K562 (cell line): ENCODE measurements at regions not wholly inside any gene's neighbourhood (a gene's known extent, or its start where the extent isn't known, plus 50 kb on each side); places are given as distances from the start of the nearest gene placed in this dataset.

Experiments used
- ATAC-seq: fragments of 200-7000 bp; cut with Tn5 transposase; 3 replicates; pipeline ENCODE4 v1.9.1; 2020; ENCODE audit warnings: moderate library complexity
- BruUV-seq: library from RNA; stranded (reverse); fragments of 400-500 nt; replicated peaks from 2 replicates; lab custom pipeline; 2021; lab: Mats Ljungman, UMichigan
- CTCF ChIA-PET: fragments of 300-600 bp; formaldehyde crosslinking; extraction: SDS; loops from one replicate; lab custom pipeline; 2021; ENCODE audit warnings: low intra/inter-chr PET ratio; lab: Yijun Ruan, JAX
- POLR2A ChIA-PET: fragments of 300-600, 350-650 bp; sonication (Branson Sonifier 250); formaldehyde crosslinking; extraction: SDS; loops from one replicate; lab custom pipeline; 2021; ENCODE audit warnings: antibody characterized with exemption, inconsistent platforms; lab: Yijun Ruan, JAX
- DNase-seq, 4 experiments: peaks; one replicate each; pipeline versions ENCODE4 v3.0.0 to v3.0.0-alpha.2; 2011 to 2018; ENCODE audit warnings: low spot score in 3 of 4, mixed read lengths in 3 of 4; ENCODE audit errors: extremely low read depth in 1 of 4
- FAIRE-seq: peaks from 2 replicates; lab custom pipeline; 2011; peaks lifted over from hg19 to GRCh38; lab: Jason Lieb, UNC
- H2AFZ ChIP-seq: 2 replicates; pipeline ENCODE4 v1.6.0; 2011; ENCODE audit warnings: low read depth, low read length, control low read depth, inconsistent platforms
- H3K27ac ChIP-seq: fragments of 200-600 bp; 3 replicates; pipeline ENCODE4 v1.8.0; 2011; ENCODE audit warnings: low read depth, mild to moderate bottlenecking, control low read depth, inconsistent platforms, low read length, moderate library complexity, mixed read lengths; ENCODE audit errors: extremely low read depth
- H3K27me3 ChIP-seq, 2 experiments: fragments of 300-600 bp in 1 of 2; 2 replicates in 1 of 2; 3 replicates in 1 of 2; pipeline versions ENCODE4 v1.6.0 to v1.8.0; 2011; ENCODE audit warnings: inconsistent platforms in 2 of 2, low read length in 2 of 2, mild to moderate bottlenecking in 1 of 2, mixed read lengths in 1 of 2, moderate library complexity in 1 of 2; ENCODE audit not compliant: control insufficient read depth in 2 of 2, insufficient read depth in 2 of 2
- H3K36me3 ChIP-seq: fragments of 300-600 bp; 3 replicates; pipeline ENCODE4 v1.8.0; 2011; ENCODE audit warnings: mild to moderate bottlenecking, low read length, inconsistent platforms; ENCODE audit not compliant: control insufficient read depth, insufficient read depth
- H3K4me1 ChIP-seq, 2 experiments: fragments of 200-600 bp in 1 of 2; replicated peaks in 1 of 2; 2 replicates in 1 of 2; 3 replicates in 1 of 2; pipeline versions ENCODE4 v1.5.1 to v1.8.0; 2011; ENCODE audit warnings: inconsistent platforms in 2 of 2, low read length in 2 of 2, mild to moderate bottlenecking in 1 of 2, mixed read lengths in 1 of 2, moderate library complexity in 1 of 2; ENCODE audit not compliant: control insufficient read depth in 2 of 2, insufficient read depth in 2 of 2
- H3K4me2 ChIP-seq: 2 replicates; pipeline ENCODE4 v1.6.1; 2011; ENCODE audit warnings: low read length, control low read depth, inconsistent platforms, mixed read lengths; ENCODE audit not compliant: insufficient read depth
- H3K4me3 ChIP-seq: fragments of 200-600 bp; sonication (generic), shearing (Covaris generic); 2 replicates; pipeline ENCODE4 v1.5.1; 2016; ENCODE audit warnings: control low read depth, inconsistent platforms
- H3K79me2 ChIP-seq: fragments of 200-600 bp; 3 replicates; pipeline ENCODE4 v1.8.0; 2011; ENCODE audit warnings: low read length, inconsistent platforms; ENCODE audit not compliant: control insufficient read depth, insufficient read depth
- H3K9ac ChIP-seq, 2 experiments: 2 replicates each; pipeline versions ENCODE4 v1.6.0 to v1.6.1; 2011; ENCODE audit warnings: low read depth in 2 of 2, low read length in 2 of 2, control low read depth in 1 of 2, inconsistent platforms in 1 of 2, mild to moderate bottlenecking in 1 of 2, mixed read lengths in 1 of 2; ENCODE audit not compliant: insufficient read depth in 1 of 2
- H3K9me1 ChIP-seq: one replicate; pipeline ENCODE4 v1.6.0; 2011; ENCODE audit warnings: inconsistent platforms, mild to moderate bottlenecking, low read length, moderate library complexity; ENCODE audit not compliant: control insufficient read depth, insufficient read depth
- H3K9me3 ChIP-seq: replicated peaks from 2 replicates; pipeline ENCODE4 v1.5.1; 2011; ENCODE audit warnings: low read depth, low read length, inconsistent platforms; ENCODE audit not compliant: control insufficient read depth, insufficient read depth
- H4K20me1 ChIP-seq: replicated peaks from 2 replicates; pipeline ENCODE4 v1.6.1; 2011; ENCODE audit warnings: low read length, inconsistent platforms, mixed read lengths; ENCODE audit not compliant: control insufficient read depth, insufficient read depth
- BRD9 ChIP-seq: fragments of 450-650 bp; IDR thresholded peaks from 2 replicates; pipeline ENCODE4 v1.6.1; 2018; ENCODE audit warnings: low read depth; ENCODE audit not compliant: partially characterized antibody
- DNMT1 ChIP-seq: fragments of 450-650 bp; IDR thresholded peaks from 2 replicates; pipeline ENCODE4 v1.6.1; 2016; ENCODE audit warnings: antibody characterized with exemption, mild to moderate bottlenecking
- ETV5 ChIP-seq: sonication (generic); formaldehyde crosslinking; IDR thresholded peaks from 2 replicates; pipeline ENCODE4 v1.4.0; 2020; ENCODE audit warnings: low read depth, mild to moderate bottlenecking, missing genetic modification reagents
- HMG20B ChIP-seq: fragments of 250-450 bp; sonication (Bioruptor Pico); IDR thresholded peaks from 2 replicates; pipeline ENCODE4 v1.5.0; 2021; ENCODE audit warnings: mild to moderate bottlenecking
- KLF1 ChIP-seq: fragments of 450-650 bp; IDR thresholded peaks from 2 replicates; pipeline ENCODE4 v1.6.1; 2016; ENCODE audit warnings: missing genetic modification characterization, missing compliant biosample characterization
- MCM5 ChIP-seq: fragments of 450-650 bp; IDR thresholded peaks from 2 replicates; pipeline ENCODE4 v1.6.1; 2016; ENCODE audit warnings: low read depth
- NR1H2 ChIP-seq: sonication (generic); formaldehyde crosslinking; IDR thresholded peaks from 2 replicates; pipeline ENCODE4 v1.4.0; 2020; ENCODE audit warnings: mild to moderate bottlenecking, missing genetic modification reagents
- PML ChIP-seq: IDR thresholded peaks from 2 replicates; pipeline ENCODE4 v1.6.1; 2012; ENCODE audit warnings: low read length, inconsistent platforms
- POLR3A ChIP-seq: IDR thresholded peaks from 2 replicates; pipeline ENCODE4 v1.6.1; 2011; ENCODE audit warnings: borderline replicate concordance, mild to moderate bottlenecking, moderate library complexity; ENCODE audit not compliant: insufficient read length, insufficient read depth; ENCODE audit errors: extremely low read depth
- RCOR1 ChIP-seq, 2 experiments: IDR thresholded peaks; 2 replicates each; pipeline ENCODE4 v1.6.1; 2012; ENCODE audit warnings: low read depth in 2 of 2, low read length in 2 of 2, borderline replicate concordance in 1 of 2, improper control_type of control experiment in 1 of 2
- SAFB2 ChIP-seq: fragments of 200-400 bp; formaldehyde crosslinking; IDR thresholded peaks from 2 replicates; pipeline ENCODE4 v1.6.1; 2018; ENCODE audit warnings: borderline replicate concordance, low read length, low read depth, moderate library complexity; ENCODE audit not compliant: severe bottlenecking
- TEAD2 ChIP-seq: fragments of 450-650 bp; IDR thresholded peaks from 2 replicates; pipeline ENCODE4 v1.6.1; 2016; ENCODE audit warnings: missing genetic modification characterization, control low read depth, missing compliant biosample characterization
- WGBS: fragments of 100-300 bp; shearing (Covaris generic); methylation state at CpG from one replicate; pipeline ENCODE4 v1.1.6; 2016; ENCODE audit warnings: low coverage, mixed read lengths; ENCODE audit not compliant: insufficient coverage; ENCODE audit errors: missing lambda C conversion rate; 5-methylcytosine and 5-hydroxymethylcytosine counted together
- in situ Hi-C: fragments of 300-500 bp; cut with MboI; formaldehyde crosslinking; loops from 4 replicates; pipeline ENCODE4 v1.15.0; 2018; ENCODE audit warnings: inconsistent platforms, mixed read lengths
- intact Hi-C: fragments of 100-400 bp; cut with micrococcal nuclease; formaldehyde crosslinking; loops from 2 replicates; pipeline ENCODE4 v1.14.2; 2022

- TF ChIP-seq DNMT1 = no peak
- no peak for TF ChIP-seq HMG20B (CRISPR knock-in tag)
- TF ChIP-seq POLR3A = no peak
- no peak for TF ChIP-seq MCM5
- TF ChIP-seq NR1H2 (CRISPR knock-in tag) = no peak
- TF ChIP-seq, all 486 proteins: peak for 0
These were observed 204.1 kb upstream of the MEF2C start (continued) for GRCh38 chr5:89087128-89087527.

GRCh38 chr5:89086390-89087086 lies 203.6 kb upstream of the MEF2C start:
- Histone ChIP-seq H3K27me3 (no peaks in the 10 kb centered on the region), H3K9me3 (no peaks in the 10 kb centered on the region), H3K4me2 (no peak overlapping the region), H4K20me1 (no peaks in the 10 kb centered on the region), H3K9ac (no peak overlapping the region), H2AFZ (0 out of 2 replicates have a peak overlapping the region, but pooled peaks have one; percentile 10), H3K79me2 (no peaks in the 10 kb centered on the region), H3K9me1 (no peaks in the 10 kb centered on the region), H3K4me1 (peaks cover 0 to 2% of the 10 kb centered on the region in 2 experiments; a peak in 1 of 5 replicates), H3K36me3 (no peaks in the 10 kb centered on the region), H3K27ac (no peak overlapping the region), H3K4me3 (no peak overlapping the region)
- DNase-seq (no peak), ATAC-seq (no peak), FAIRE-seq (no peak)
- ChIA-PET POLR2A (no interaction called here), CTCF (no interaction called here)
- TF ChIP-seq ETV5 (CRISPR knock-in tag) (no peak), RCOR1 (IDR thresholded peaks at IDR 0.05; ENCODE audit: borderline replicate concordance in 1 of 2, low read depth in 2 of 2, low read length in 2 of 2) (no peak), KLF1 (tag) (no peak), SAFB2 (no peak), TEAD2 (tag) (no peak), BRD9 (no peak), PML (no peak)
- in situ Hi-C loops (no loop called here), intact Hi-C loops (no loop called here)
- WGBS = 53% methylated on average over 5 of the region's 5 CpGs
- no TSS peak for BruUV-seq
